OCI-LY1 (cell line): ENCODE measurements at regions not wholly inside any gene's neighbourhood (a gene's known extent, or its start where the extent isn't known, plus 50 kb on each side); places are given as distances from the start of the nearest gene placed in this dataset.

Source experiments
- EZH2 ChIP-seq: fragments of 200-600 bp; sonication (generic), shearing (Covaris generic); IDR thresholded peaks from 2 replicates; pipeline ENCODE4 v1.8.0; 2017; ENCODE audit warnings: borderline replicate concordance, mixed run types, mild to moderate bottlenecking, antibody characterized with exemption, low read length, moderate library complexity, mixed read lengths
- TF ChIP-seq, protein P1 (sequence below): fragments of 200-600 bp; sonication (generic), shearing (Covaris generic); IDR thresholded peaks from 2 replicates; pipeline ENCODE4 v1.5.1; 2017; ENCODE audit warnings: mild to moderate bottlenecking, antibody characterized with exemption, low read length, moderate library complexity, mixed read lengths

DNA sequence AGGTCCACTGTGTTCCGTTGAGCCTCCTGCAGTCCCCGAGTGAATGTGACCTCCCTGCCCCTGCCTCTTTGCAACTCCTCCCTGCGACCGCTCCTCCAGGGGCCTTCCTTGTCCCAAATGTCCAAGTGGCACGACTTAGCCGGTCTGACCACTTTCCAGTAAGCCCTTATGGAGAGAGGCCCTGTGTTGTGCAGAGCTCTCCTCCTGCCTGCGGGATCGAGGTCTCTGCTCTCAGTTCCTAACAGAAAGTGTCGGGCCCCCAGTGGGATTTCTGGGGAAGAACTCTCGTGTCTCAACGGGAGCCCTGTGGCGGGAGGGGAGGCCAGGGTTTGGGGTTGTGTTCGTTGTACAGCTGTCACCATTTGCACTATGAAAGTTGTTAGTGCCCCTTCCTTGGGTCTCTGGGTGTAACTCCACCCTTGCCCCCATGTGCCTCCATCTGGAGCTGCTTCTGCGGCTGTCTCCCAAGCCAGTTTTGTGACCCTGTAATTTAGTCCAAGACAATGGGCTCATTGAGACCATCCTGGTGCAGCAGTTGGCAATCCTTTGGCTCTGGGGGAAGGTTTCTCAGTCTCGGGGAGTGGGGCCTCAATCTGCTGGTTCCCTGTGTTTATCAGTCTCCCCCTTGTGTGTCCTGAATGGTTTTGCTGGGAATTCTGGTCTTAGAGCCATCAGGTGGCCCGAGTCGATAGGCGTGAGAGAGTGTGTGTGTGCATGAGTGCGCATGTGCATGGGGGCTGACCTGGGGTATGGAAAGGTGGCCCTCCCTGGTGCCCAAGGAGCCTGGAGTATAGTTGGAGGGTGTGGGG, 234.5 kb downstream of the SEC14L1 start:
- TF ChIP-seq, protein P1, sequence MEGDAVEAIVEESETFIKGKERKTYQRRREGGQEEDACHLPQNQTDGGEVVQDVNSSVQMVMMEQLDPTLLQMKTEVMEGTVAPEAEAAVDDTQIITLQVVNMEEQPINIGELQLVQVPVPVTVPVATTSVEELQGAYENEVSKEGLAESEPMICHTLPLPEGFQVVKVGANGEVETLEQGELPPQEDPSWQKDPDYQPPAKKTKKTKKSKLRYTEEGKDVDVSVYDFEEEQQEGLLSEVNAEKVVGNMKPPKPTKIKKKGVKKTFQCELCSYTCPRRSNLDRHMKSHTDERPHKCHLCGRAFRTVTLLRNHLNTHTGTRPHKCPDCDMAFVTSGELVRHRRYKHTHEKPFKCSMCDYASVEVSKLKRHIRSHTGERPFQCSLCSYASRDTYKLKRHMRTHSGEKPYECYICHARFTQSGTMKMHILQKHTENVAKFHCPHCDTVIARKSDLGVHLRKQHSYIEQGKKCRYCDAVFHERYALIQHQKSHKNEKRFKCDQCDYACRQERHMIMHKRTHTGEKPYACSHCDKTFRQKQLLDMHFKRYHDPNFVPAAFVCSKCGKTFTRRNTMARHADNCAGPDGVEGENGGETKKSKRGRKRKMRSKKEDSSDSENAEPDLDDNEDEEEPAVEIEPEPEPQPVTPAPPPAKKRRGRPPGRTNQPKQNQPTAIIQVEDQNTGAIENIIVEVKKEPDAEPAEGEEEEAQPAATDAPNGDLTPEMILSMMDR: no peak
- no peak for TF ChIP-seq EZH2
